ENCODE measurements at regions not wholly inside any gene's neighbourhood (a gene's known extent, or its start where the extent isn't known, plus 50 kb on each side); places are given as distances from the start of the nearest gene placed in this dataset.

DNA sequence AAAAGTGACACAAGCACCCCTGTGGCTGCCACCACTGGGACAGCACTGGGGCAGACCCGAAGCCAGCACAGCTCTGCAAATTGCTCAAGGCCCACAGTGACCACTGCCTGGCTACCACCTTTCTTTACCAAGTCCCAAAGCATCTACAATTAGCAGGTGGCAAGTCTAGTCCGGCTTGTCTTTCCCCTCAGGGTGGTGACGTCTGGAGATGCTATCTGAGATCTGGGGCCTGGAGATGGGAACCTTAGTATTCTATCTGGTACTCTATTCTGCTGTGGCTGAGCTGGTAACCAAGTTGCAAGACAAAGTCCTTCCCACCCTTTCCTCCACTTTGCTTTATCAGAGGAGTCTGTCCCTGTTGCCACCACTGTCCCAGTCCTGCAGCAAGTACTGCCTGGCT, 1010.1 kb upstream of the FLRT2 start:
- no peak for TF ChIP-seq L3MBTL2 (conservative IDR thresholded peaks at IDR 0.05)
- TF ChIP-seq FOXM1 (IDR thresholded peaks at IDR 0.05; ENCODE audit: borderline replicate concordance) = no peak
- no peak for TF ChIP-seq NFRKB (IDR thresholded peaks at IDR 0.05)
